AML-193 (cell line): ENCODE measurements at regions not wholly inside any gene's neighbourhood (a gene's known extent, or its start where the extent isn't known, plus 50 kb on each side); places are given as distances from the start of the nearest gene placed in this dataset.

Experiments
- DNase-seq, 2 experiments: peaks; one replicate each; lab custom pipeline; 2025; lab: John Stamatoyannopoulos, UW

DNA sequence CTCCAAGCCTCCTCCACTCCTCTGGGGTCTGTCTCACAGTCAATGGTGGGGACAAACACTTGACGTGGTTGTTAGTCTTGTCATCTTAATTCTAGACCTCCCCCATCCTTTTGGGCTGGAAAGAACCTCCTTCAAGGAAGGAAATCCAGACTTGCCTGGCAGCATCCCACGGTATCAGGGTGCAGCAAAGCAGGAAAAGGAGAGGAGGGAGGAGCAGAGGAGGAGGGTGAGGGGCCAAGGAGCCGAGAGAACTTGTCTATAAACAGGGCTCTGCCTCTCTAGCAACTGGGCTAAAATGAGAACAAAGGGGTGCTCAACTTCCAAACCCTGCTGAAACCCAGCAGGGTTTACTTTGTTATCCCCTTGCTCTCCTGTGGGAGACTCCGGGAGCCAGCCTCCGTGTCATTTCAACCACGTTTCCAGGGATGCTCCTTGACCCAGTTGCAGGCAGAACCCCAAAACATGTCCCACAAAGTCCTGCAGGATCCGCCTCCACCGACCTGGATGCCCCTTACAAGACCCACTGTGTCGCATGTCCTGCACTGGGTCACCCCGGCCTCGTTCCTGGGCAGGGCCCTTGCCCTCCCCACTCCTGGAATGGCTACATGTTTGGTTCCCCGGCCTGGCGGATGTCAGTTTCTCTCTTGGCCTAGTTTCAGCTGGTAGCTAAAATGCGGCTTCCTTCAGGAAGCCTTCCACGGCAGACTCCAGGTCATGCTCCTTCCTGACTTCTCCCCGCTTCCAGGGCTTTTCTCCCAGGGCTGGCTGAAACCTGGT is 69.7 kb upstream of the MGMT start:
- DNase-seq: no peak

DNA sequence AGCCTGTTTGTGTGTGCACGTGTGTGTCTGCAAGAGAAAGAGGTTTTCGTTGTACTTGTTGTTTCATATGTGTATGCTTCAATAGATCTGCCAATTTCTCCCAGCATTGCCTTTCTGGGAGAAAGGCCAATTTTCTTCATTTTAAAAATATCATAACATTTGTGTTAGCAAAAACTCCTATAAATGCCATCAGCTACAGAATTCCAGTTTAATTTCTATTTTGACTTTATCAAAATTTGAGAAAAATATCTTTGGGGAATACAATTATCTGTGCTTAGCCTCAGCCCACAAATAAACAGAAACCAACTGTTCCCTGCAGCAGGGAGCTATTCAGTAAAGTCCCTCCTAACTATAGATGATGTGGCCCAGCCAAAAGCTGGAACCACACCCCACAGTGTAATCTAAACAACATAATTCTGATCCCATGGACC is 68.3 kb upstream of the MGMT start:
- no peak for DNase-seq

DNA sequence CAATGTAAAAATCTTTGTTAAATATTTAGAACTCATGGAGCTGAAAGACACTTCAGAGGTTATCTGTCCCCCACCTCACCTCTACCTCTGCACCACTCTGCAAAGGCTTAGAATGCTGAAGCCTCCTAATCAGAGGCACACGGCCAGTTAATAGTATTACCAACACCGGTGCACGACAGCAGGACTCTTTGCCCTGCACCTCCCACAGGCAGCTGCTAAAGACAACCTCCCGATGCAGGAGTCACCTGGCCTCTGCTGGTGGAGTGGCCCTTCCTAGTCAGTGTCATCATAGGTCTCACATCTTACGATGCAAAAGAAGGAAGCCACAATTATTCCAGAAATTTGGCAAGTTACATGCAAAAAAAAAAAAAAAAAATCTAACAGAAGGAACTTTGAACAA is 66.6 kb upstream of the MGMT start:
- no peak for DNase-seq

DNA sequence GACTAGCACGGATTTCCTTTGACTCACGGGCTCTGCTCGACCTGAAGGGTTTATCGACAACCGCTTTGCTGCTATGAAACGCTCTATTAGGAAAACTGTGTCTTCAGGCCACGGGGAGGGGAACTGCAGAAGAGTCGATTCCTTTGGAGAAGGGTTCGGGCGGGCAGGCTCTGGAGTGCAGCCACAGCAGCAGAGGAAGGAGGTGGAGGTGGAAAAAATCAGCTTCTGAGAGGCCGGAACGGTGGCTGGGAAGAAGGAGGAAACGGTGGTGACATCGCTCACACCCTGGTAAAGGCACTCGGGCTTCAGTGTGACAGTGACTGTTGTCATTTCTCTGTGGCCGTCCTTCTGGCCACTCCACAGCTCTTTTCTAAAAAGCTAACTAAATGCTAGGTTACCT is 64.6 kb upstream of the MGMT start:
- DNase-seq: no peak

DNA sequence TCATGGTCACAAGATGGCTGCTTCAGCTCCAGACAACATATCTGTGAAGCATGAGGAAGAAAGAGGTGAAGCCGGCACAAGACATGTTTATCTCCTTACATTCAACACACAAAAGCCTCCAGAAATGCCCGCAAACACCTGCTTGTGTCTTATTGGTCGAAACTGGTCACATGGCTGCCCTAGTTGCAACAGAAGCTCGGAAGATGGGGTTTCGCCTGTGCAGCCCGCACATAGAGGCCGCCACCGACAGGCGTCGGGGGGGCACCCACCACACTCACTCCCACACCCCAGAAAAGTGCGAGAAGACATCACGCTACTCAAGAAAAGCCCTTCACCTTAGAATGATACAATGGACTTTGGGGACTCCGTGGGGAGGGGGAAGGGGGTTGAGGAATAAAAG is 63.0 kb upstream of the MGMT start:
- DNase-seq: no peak

DNA sequence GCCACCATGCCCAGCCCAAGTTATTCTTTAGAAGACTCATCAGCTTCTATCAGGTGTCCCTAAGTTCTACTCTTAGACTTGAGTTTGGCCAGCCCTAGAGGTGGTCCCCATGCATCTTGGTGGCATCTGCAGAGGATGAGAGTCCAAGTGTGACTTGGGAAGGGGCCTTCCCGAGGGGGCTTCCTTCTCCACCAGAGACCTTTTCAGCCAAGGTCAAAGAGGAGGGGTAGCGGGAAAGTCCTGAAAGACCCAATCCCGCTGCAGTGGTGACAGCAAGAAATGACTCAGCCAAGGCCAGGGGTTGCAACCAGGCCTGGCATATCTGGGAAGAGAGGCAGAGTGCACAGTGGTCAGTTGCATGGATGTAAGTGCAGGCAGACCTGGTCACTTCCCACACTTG is 61.7 kb upstream of the MGMT start:
- DNase-seq: no peak

DNA sequence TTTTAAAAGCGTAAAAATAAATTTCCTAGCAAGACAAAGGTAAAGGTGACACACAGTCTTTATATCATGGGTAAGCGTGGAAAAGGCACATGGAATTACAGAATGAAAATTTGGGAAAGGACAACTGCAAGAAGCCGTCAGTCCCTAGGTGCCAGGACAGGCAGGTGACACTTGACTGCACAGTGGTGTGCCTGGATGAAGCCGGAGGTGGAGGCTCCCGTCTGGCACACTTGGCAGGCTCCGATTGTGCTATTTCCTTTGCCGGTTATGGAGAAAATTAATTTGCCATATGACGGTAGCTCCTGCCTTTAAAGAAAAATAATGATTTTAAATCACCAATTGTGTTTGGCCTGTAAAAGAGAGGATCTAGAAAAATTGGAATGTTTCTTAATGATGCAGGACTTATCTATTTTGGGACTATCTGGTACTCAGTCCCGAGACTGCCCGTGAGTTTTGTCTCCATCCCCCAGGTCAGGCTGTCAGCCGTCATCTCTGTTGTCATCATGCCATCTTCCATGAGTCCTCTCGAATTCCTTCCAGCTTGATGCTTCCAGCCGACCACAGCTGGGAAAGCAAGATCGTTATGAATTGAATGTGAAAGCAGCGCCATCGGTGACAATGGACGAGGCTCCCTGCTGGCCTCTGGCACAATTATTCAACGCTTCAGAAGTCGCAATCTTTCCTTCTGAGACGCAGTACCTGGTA is 56.2 kb upstream of the MGMT start:
- DNase-seq: no peak

DNA sequence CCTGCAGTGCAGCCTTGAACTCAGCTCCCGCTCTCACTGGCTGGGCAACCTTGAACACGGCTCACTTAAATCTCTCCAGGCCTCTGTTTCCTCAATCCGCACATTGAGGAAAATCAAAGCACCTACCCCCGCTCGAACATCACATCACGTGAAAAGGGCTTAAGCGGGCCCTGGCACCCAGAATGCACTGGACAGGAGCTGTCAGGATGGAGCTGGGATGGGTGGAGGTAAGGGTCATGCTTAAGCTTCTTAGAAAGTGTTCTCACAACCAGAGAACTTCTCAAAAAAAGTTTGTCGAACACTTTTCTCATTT is 55.7 kb upstream of the MGMT start:
- DNase-seq: no peak

DNA sequence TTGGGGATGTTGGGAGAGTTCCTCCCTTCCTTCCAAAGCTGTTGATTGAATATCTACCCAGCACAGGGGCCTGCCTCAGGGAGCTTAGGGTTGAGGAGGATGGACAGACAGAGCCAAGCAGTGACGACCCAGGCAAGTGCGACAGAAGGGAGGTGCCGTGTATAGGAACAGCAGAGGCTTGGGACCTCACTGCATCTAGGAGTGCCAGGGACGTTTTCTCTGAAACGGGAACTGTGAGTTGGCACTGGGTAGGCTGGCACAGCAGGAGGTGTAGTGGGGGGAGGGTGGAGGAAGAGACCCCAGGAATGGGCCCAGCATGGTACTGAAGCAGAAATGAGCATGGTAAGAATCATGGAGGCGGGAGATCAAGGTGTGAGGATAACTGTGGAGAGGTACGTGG is 55.3 kb upstream of the MGMT start:
- no peak for DNase-seq

DNA sequence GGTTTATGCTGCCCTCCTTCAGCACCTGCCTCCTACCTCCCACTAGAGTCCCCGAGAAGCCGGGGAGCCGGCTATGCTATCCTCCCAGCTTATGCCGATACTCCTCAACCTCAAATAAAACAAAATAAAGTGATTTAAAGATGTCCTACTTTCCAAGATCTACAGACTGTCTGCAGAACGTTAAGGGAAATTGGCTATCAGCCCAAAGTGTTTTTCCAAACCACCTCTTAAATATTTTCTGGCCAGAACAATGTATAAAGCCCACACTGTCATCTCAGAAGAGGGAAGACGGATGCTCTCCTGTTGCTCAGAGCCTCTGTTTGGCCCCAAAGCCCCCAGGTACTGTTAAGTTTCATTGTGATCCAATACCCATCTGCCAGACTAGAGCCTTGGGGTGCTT is 54.0 kb upstream of the MGMT start:
- DNase-seq: no peak

DNA sequence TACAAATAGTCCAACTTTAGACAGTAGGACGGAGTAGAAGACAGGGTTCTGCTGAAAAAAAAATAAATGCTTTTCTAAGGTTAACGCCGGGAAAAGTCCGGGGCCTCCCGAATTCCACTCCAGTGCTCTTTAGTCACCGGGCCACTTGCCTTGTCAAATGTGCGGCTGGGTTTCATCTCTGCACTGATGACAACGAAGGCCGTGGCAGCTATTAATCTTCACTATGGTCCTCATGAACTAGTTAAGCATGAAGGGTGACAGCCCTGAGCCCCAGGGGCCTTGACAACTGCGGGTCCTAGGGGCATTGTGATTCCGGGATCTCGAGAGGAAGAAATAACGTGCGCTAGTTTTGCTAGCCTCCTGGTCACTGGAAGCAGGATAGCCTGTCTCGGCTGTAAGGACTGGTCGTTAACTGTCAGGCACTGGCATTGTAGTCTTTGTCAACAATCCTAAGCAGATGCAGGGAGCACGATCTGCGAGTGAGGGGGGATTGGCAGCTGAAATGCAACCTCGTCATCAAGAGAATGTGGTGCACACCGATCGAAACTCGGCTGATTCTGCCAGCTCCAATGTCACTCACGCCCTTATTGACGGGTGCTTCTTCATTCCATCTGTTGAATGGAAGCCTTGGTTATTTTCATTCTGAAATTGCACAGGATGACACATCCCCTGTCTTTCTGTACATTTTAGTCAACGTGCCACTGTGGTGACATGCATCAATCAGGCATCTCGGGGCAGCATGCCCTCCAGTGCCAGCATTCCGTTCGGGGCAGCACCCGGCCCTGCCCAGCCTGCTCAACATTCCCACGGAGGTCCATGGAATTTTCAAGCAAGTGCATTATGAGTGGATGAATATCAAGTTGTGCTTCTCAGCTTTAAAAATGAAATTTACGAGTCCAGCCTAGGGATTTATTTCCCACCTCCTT is 51.6 kb upstream of the MGMT start:
- no peak for DNase-seq

DNA sequence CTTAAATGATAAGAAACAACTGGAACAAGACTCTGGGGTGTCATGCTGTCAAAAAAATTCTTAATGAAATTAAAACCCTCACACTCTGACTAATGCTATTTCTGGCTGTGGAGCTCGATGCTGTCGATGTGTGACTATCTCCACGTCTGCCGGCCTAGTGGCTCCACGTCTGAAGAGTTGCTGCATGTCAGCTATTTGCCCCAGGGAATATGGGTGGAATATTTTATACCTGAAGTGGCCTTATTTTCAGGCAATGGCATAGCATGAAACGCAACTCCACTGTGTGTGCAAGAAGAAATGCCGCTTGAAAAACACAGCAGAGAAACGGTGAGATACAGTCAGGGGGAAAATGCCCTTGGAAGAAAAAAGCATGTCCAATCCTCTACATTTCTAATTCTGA is 50.9 kb upstream of the MGMT start:
- no peak for DNase-seq

DNA sequence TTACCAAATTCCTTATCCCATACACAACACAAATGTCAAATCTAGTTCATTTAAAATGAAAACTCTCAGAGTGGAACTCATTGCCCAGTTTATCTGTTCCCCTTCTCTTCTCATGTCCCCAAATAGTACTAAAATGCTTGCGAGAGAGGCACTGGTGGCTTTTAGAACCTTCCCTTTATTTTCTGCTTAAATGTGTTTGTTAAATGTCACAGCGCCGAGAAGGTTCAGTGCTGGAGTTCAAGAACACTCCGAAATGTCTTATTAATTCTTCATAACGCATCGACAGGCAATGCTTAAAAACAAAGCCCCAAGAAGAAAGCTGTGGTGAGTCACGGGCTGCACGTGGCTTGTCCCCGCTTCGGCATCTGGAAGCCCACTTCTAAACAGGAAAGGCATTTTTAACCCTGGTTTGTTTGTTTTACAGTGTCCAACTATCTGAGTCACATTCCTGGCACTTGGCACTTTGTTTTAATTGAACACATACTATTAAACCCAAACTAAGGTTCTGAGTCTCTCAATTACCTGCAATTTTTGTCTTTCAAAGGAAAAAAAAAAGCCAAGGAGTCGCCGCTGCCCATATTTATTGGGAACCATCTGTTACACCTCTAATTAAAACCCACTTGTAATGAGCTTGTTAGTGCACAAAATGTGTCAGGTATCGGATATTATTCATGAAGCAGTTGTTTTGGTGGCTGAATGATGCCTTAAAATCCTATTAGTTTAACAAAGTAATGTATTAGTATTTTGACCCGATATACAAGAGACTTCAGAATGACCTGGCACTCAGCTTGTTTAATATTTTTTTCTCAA is 49.9 kb upstream of the MGMT start:
- DNase-seq: no peak
